NOMO-1 (cell line): ENCODE measurements at regions not wholly inside any gene's neighbourhood (a gene's known extent, or its start where the extent isn't known, plus 50 kb on each side); places are given as distances from the start of the nearest gene placed in this dataset.
A peak's percentile ranks its signal among the peaks of the same experiment; 100 is the strongest.
"Not testable (repeated sequence)": the region's sequence is repeated elsewhere in the genome, so short reads cannot be mapped to it uniquely, and the experiment has no call there.

Experiments
- DNase-seq, 2 experiments: peaks; one replicate each; lab custom pipeline; 2025; ENCODE audit not compliant: unreplicated experiment in 2 of 2; lab: John Stamatoyannopoulos, UW

- no peak for DNase-seq
Measured at GRCh38 chr6:169145496-169145895, 108.2 kb downstream of the THBS2 start.

- no peak for DNase-seq
Measured at GRCh38 chr6:169144356-169144755, 109.3 kb downstream of the THBS2 start.

- DNase-seq = no peak
Measured at GRCh38 chr6:169142538-169142844, 111.2 kb downstream of the THBS2 start.

- DNase-seq = peak; percentile 80
Measured at GRCh38 chr6:169141671-169142537, 111.7 kb downstream of the THBS2 start.

- no peak for DNase-seq
Measured at GRCh38 chr6:169140986-169141495, 112.6 kb downstream of the THBS2 start.

GRCh38 chr6:169139179-169139971 lies 114.3 kb downstream of the THBS2 start:
- DNase-seq = no peak

GRCh38 chr6:169132352-169132940 lies 121.2 kb downstream of the THBS2 start:
- no peak for DNase-seq

- no peak for DNase-seq
Measured at GRCh38 chr6:169131390-169131789, 122.3 kb downstream of the THBS2 start.

GRCh38 chr6:169130113-169130512 lies 123.5 kb downstream of the THBS2 start:
- no peak for DNase-seq

- no peak for DNase-seq
Measured at GRCh38 chr6:169121013-169121412, 132.6 kb downstream of the THBS2 start.

- no peak for DNase-seq
Measured at GRCh38 chr6:169119669-169120068, 134.0 kb downstream of the THBS2 start.

GRCh38 chr6:169118346-169118830 lies 135.3 kb downstream of the THBS2 start:
- DNase-seq = no peak

- no peak for DNase-seq
Measured at GRCh38 chr6:169117663-169118062, 136.0 kb downstream of the THBS2 start.

GRCh38 chr6:169115632-169116031 lies 138.0 kb downstream of the THBS2 start:
- no peak for DNase-seq

GRCh38 chr6:169114632-169115031 lies 139.0 kb downstream of the THBS2 start:
- not testable (repeated sequence) for DNase-seq

GRCh38 chr6:169112483-169113320 lies 140.9 kb downstream of the THBS2 start:
- DNase-seq = peak; percentile 16 to 36

GRCh38 chr6:169111203-169111602 lies 142.4 kb downstream of the THBS2 start:
- no peak for DNase-seq

GRCh38 chr6:169109411-169110220 lies 144.0 kb downstream of the THBS2 start:
- no peak for DNase-seq

GRCh38 chr6:169108753-169109152 lies 144.9 kb downstream of the THBS2 start:
- no peak for DNase-seq

GRCh38 chr6:169106176-169106575 lies 147.5 kb downstream of the THBS2 start:
- no peak for DNase-seq
